HepG2 (cell line): ENCODE measurements at regions not wholly inside any gene's neighbourhood (a gene's known extent, or its start where the extent isn't known, plus 50 kb on each side); places are given as distances from the start of the nearest gene placed in this dataset.

Experiments
- AFF4 ChIP-seq: sonication (generic); formaldehyde crosslinking; IDR thresholded peaks from 2 replicates; pipeline ENCODE4 v1.4.0; 2020; ENCODE audit warnings: missing genetic modification reagents
- BATF2 ChIP-seq: sonication (generic); formaldehyde crosslinking; IDR thresholded peaks from 2 replicates; pipeline ENCODE4 v1.8.0; 2022; ENCODE audit warnings: mild to moderate bottlenecking, missing genetic modification reagents, moderate library complexity
- KLF16 ChIP-seq, 2 experiments: sonication (generic) in 1 of 2; formaldehyde crosslinking in 1 of 2; IDR thresholded peaks; 2 replicates each; pipeline versions ENCODE4 v1.6.1 to v1.8.0; 2016 to 2023; ENCODE audit warnings: missing genetic modification reagents in 2 of 2, missing compliant biosample characterization in 1 of 2
- THAP8 ChIP-seq: sonication (generic); formaldehyde crosslinking; IDR thresholded peaks from 2 replicates; pipeline ENCODE4 v1.5.1; 2020; ENCODE audit warnings: missing genetic modification reagents, mild to moderate bottlenecking, borderline replicate concordance
- ZFP37 ChIP-seq: sonication (generic); formaldehyde crosslinking; IDR thresholded peaks from 2 replicates; pipeline ENCODE4 v1.4.0; 2020; ENCODE audit warnings: missing genetic modification reagents, borderline replicate concordance

- TF ChIP-seq KLF16 (CRISPR knock-in tag; IDR thresholded peaks at IDR 0.05), result no peak
- no peak for TF ChIP-seq ZFP37 (CRISPR knock-in tag)
- no peak for TF ChIP-seq AFF4 (CRISPR knock-in tag)
- TF ChIP-seq THAP8 (CRISPR knock-in tag), result no peak
- TF ChIP-seq BATF2 (CRISPR knock-in tag), result no peak
Observed at GRCh38 chr15:93168910-93169309, 79.9 kb upstream of the RGMA start.
